ENCODE measurements at regions not wholly inside any gene's neighbourhood (a gene's known extent, or its start where the extent isn't known, plus 50 kb on each side); places are given as distances from the start of the nearest gene placed in this dataset.

GRCh38 chr7:84364708-84365107, 170.1 kb upstream of the SEMA3A start:
- Histone ChIP-seq H3K9ac (ENCODE audit: low read length) (no peak overlapping the region), H3K27ac (ENCODE audit: low read length) (no peak overlapping the region), H3K9me3 (ENCODE audit: insufficient read depth, low read length) (no peaks in the 10 kb centered on the region), H3K4me1 (ENCODE audit: low read length) (peaks cover 3% of the 10 kb centered on the region; the same call in 1 of the 2 replicates), H4K20me1 (ENCODE audit: insufficient read depth, low read length) (no peaks in the 10 kb centered on the region), H2AFZ (ENCODE audit: low read depth, low read length) (no peak overlapping the region), H3K4me2 (ENCODE audit: low read length) (no peak overlapping the region), H3K36me3 (replicated peaks; ENCODE audit: low read depth, low read length) (no peaks in the 10 kb centered on the region), H3K27me3 (ENCODE audit: low read depth, low read length) (no peaks in the 10 kb centered on the region), H3K4me3 (ENCODE audit: low read length) (no peak overlapping the region), H3K79me2 (ENCODE audit: low read length) (no peaks in the 10 kb centered on the region)
- TF ChIP-seq EZH2phosphoT487 (IDR thresholded peaks at IDR 0.05; ENCODE audit: low read depth) = no peak
- no peak for TF ChIP-seq CTCF (IDR thresholded peaks at IDR 0.05; ENCODE audit: low read depth, low read length)

GRCh38 chr7:84363741-84364140, 169.2 kb upstream of the SEMA3A start:
- Histone ChIP-seq H3K27ac (ENCODE audit: low read length) (no peak overlapping the region), H3K9me3 (ENCODE audit: insufficient read depth, low read length) (no peaks in the 10 kb centered on the region), H3K27me3 (ENCODE audit: low read depth, low read length) (no peaks in the 10 kb centered on the region), H4K20me1 (ENCODE audit: insufficient read depth, low read length) (no peaks in the 10 kb centered on the region), H3K4me3 (ENCODE audit: low read length) (no peak overlapping the region), H3K4me1 (ENCODE audit: low read length) (peaks cover 3% of the 10 kb centered on the region; the same call in 1 of the 2 replicates), H3K79me2 (ENCODE audit: low read length) (no peaks in the 10 kb centered on the region), H3K9ac (ENCODE audit: low read length) (no peak overlapping the region), H3K4me2 (ENCODE audit: low read length) (no peak overlapping the region), H2AFZ (ENCODE audit: low read depth, low read length) (no peak overlapping the region), H3K36me3 (replicated peaks; ENCODE audit: low read depth, low read length) (no peaks in the 10 kb centered on the region)
- TF ChIP-seq CTCF (IDR thresholded peaks at IDR 0.05; ENCODE audit: low read depth, low read length) (no peak), EZH2phosphoT487 (IDR thresholded peaks at IDR 0.05; ENCODE audit: low read depth) (no peak)

- no peak for TF ChIP-seq CTCF (IDR thresholded peaks at IDR 0.05; ENCODE audit: low read depth, low read length)
- no peak for TF ChIP-seq EZH2phosphoT487 (IDR thresholded peaks at IDR 0.05; ENCODE audit: low read depth)
- no peak overlapping the region for H3K27ac ChIP-seq (ENCODE audit: low read length)
- H3K9me3 ChIP-seq (ENCODE audit: insufficient read depth, low read length) = no peaks in the 10 kb centered on the region
These were observed 168.2 kb upstream of the SEMA3A start for GRCh38 chr7:84362828-84363227.

GRCh38 chr7:84362360-84362759, 167.8 kb upstream of the SEMA3A start:
- H3K4me2 ChIP-seq (ENCODE audit: low read length) = no peak overlapping the region
- H2AFZ ChIP-seq (ENCODE audit: low read depth, low read length) = no peak overlapping the region
- H3K9ac ChIP-seq (ENCODE audit: low read length) = no peak overlapping the region
- no peaks in the 10 kb centered on the region for H3K79me2 ChIP-seq (ENCODE audit: low read length)
- no peak overlapping the region for H3K27ac ChIP-seq (ENCODE audit: low read length)
- no peaks in the 10 kb centered on the region for H3K9me3 ChIP-seq (ENCODE audit: insufficient read depth, low read length)
- TF ChIP-seq CTCF (IDR thresholded peaks at IDR 0.05; ENCODE audit: low read depth, low read length) (no peak), EZH2phosphoT487 (IDR thresholded peaks at IDR 0.05; ENCODE audit: low read depth) (no peak)
- no peak overlapping the region for H3K4me3 ChIP-seq (ENCODE audit: low read length)
- no peaks in the 10 kb centered on the region for H3K36me3 ChIP-seq (replicated peaks; ENCODE audit: low read depth, low read length)
- peaks cover under 1% of the 10 kb centered on the region; the same call in 1 of the 2 replicates for H3K4me1 ChIP-seq (ENCODE audit: low read length)
- H4K20me1 ChIP-seq (ENCODE audit: insufficient read depth, low read length) = no peaks in the 10 kb centered on the region
- H3K27me3 ChIP-seq (ENCODE audit: low read depth, low read length) = no peaks in the 10 kb centered on the region

More at GRCh38 chr7:84362828-84363227, 168.2 kb upstream of the SEMA3A start:
- Histone ChIP-seq H3K4me3 (ENCODE audit: low read length) (no peak overlapping the region), H3K79me2 (ENCODE audit: low read length) (no peaks in the 10 kb centered on the region), H2AFZ (ENCODE audit: low read depth, low read length) (no peak overlapping the region), H3K4me2 (ENCODE audit: low read length) (no peak overlapping the region), H3K27me3 (ENCODE audit: low read depth, low read length) (no peaks in the 10 kb centered on the region), H3K9ac (ENCODE audit: low read length) (no peak overlapping the region), H3K4me1 (ENCODE audit: low read length) (peaks cover 3% of the 10 kb centered on the region; the same call in 1 of the 2 replicates), H3K36me3 (replicated peaks; ENCODE audit: low read depth, low read length) (no peaks in the 10 kb centered on the region), H4K20me1 (ENCODE audit: insufficient read depth, low read length) (no peaks in the 10 kb centered on the region)

Data from OCI-LY3 (cell line).